Femur (tissue), 1 donor: ENCODE measurements at regions not wholly inside any gene's neighbourhood (a gene's known extent, or its start where the extent isn't known, plus 50 kb on each side); places are given as distances from the start of the nearest gene placed in this dataset.
"Not testable (repeated sequence)": the region's sequence is repeated elsewhere in the genome, so short reads cannot be mapped to it uniquely, and the experiment has no call there.

Source experiments
- DNase-seq: peaks from one replicate; pipeline ENCODE4 v3.0.0-alpha.2; 2017

DNA sequence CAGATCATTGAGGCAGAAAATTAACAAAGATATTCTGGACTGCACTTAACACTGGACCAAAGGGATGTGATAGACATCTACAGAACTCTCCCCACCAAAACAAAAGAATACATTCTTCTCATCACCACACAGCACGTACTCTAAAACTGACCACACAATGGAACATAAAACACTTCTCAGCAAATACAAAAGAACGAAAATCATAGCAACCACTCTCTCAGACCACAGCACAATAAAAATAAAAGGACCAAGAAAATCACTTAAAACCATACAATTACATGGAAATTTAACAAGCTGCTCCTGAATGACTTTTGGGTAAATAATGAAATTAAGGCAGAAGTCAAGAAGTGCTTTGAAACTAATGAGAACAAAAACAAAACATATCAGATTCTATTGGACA lies 254.0 kb upstream of the STXBP6 start:
- no peak for DNase-seq

DNA sequence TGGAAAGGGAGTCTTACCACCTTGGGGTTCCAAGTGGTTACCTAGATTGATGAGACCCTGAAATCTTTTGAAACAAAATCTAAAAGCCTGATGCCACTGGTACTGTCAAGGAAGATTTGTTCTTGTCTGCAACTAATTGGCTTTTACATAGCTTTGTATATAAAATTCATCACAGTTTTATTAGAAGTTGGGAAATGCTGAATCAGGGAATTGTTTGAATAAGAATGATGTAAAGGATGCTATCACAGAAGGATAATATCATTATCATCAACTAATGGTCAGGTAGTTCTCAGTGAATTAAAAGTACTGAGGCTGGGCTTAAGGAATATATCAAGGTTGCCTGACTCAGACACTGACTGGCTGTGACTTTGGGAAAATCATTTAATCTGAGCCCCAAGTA lies 248.3 kb upstream of the STXBP6 start:
- DNase-seq = no peak

DNA sequence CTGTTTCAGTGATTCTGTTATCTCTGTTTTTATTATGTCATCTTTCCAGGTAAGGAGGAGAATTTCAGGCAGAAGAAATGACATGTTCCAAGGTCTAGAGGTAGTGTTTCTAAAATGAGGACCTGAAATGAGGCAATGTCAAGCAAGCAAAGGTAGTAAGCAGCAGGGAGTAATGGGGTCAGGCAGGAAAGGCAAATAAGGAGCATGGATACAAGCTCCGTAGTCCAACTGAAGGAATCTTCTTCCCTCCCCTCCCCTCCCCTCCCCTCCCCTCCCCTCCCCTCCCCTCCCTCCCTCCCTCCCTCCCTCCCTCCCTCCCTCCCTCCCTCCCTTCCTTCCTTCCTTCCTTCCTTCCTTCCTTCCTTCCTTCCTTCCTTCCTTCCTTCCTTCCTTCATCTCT lies 240.2 kb upstream of the STXBP6 start:
- DNase-seq = not testable (repeated sequence)

DNA sequence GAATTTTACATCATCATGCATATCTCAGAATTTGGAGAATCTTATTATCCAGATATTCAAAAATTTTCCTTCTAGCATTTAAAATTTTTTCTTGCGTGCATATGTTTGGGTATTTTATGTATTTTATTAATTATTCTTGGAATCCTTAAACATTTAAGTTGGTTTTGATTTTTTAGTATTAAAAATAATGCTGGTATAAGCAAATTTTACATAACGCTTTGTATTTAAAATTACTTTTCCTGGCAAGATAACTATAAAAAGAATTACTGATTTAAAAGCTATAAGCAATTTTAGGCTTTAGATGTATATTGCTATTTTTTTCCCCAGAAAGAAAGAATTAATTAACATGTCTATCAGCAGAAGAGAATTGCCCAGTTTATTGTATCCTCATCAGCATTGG lies 224.6 kb upstream of the STXBP6 start:
- no peak for DNase-seq

DNA sequence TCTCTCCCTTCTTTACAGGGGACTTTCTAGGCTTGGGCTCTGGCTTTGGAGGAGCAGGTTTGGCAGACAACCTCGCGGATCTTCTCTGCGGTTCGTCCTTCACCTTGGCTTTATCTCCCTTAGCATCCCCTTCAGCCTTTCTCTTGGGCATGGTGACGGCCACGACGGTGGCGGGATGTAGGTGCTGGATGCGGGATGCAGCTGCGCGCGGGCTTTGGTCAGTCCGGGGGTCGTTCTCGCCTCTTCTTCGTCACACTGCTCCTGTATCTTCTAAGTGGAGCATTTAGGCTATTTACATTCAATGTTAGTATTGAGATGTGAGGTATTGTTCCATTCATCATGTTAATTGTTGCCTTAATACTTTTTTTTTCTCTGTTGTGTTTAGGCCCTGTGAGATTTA lies 217.2 kb upstream of the STXBP6 start:
- DNase-seq = no peak

DNA sequence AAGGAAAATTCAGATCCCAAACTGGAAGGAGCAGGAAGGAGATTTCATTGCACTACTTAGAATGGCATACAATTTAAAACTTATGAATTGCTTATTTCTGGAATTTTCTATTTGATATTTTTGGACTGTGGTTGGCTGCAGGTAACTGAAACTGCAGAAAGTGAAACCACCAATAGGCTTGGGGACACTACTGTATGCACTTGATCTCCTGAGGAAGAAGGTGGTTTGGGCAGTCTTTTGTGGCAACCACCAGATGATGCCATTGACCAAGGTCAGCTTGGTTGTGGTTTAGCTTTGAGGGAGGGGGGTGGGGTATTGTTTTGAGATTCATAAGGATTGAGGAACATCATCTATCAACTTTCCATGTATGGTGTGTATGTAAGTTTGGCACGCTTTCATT lies 209.5 kb upstream of the STXBP6 start:
- DNase-seq = no peak

DNA sequence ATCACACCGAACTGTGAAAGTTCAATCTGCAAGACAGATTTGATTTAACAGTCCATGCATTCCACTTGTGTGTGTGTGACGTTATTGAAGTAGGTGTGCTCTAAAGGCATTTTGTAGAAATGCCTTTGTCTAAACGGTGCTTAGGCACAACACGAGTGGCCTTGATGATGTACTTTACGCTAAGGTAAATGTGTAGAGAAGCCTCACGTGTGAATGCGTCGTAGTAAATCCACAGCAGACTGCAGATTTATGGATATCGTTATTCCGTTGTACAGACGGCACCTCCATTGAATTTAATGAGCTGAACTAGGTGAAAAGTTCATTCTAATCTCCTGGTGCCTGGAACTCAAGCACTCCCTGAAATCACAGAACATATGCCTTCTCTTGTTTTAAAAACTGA lies 202.8 kb upstream of the STXBP6 start:
- DNase-seq = no peak

DNA sequence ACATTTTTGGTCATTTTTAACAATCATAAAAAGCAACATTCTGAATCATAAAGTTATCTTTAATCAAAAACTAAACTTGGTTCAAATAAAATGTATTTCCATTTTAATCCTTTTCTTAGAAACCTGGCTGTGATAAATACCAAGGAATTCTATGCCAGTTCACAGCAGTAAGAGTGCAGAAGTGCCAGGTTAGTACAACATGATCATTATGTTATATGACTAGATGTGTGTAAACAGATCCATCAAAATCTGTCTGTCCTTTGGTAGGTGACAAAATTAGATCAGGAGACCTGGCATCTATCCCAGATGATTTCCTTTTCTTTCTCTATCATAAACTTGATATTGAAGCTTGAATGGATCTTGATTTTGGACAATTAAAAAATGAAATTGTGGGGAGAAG lies 200.6 kb upstream of the STXBP6 start:
- no peak for DNase-seq

DNA sequence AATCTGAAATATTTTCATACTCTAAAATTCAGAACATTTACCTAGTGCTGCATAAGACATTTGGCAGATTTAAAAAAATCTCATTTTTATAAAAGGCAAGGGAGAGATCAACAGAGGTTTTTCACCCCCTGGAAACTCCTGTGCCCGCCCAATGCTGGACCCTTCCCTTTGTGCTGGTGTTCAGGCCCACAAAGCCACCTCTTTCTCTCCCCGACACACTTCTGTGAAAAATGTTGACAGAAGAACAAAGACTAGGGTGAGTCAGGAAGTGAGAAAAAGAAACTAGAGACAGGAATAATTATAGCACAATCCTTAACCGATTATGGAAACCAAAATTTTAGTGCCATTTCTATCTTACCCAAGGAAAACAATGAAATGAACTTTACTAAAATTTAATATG lies 197.7 kb upstream of the STXBP6 start:
- no peak for DNase-seq

DNA sequence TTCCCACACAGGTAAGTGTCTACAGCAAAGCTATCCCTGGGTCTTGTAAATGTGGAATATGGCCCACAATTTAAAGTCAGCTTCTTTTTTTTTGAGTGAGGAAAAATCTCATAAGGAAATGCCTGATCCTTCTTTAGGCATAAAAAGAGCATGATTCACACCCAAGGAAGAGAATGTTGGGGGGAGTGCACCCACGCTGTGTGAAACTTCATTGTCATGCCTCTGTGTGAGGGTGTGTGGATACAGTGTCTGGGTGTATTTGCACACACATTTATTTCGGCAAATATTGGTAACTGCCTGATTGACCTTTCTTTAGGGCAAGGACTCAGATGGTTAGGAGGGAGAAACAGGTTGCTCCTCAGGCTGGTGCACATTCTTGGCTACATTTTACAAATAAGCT lies 196.8 kb upstream of the STXBP6 start:
- DNase-seq = no peak

DNA sequence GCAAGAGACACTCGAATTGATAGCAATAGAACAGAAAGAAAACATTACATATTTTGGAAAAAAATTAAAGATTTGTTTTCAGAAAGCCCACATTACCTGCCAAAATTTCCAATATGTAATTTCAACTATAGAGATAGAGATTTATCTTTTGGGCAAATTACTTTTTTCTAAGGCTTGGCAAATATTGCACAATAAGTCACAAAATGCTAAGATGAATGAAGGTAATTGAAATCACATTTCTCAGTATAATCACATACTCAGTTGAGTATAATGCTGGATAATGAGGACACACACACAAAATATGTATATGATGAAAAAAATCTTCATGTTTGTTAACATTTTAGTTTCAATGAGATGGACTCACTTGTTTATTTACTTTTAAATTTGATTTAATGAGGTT lies 189.2 kb upstream of the STXBP6 start:
- DNase-seq = no peak

DNA sequence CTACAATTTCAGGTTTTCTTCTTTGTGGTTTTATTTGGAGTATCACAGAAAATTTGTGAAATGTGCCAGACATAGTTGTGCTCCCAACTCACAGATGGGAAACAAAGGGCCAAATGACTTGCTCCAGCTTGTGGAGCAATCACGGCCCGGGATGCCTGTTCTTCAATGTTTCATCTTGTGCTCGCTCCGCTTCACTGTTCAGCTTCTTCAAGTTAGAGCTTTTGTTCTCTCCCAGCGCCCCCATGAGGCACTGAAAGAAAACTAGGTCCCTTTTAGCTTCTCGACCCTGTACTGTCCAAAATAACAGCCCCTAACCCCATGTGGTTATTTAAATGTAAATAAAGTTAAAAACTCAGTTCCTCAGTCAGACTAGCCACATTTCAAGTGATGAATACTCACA lies 187.9 kb upstream of the STXBP6 start:
- no peak for DNase-seq

DNA sequence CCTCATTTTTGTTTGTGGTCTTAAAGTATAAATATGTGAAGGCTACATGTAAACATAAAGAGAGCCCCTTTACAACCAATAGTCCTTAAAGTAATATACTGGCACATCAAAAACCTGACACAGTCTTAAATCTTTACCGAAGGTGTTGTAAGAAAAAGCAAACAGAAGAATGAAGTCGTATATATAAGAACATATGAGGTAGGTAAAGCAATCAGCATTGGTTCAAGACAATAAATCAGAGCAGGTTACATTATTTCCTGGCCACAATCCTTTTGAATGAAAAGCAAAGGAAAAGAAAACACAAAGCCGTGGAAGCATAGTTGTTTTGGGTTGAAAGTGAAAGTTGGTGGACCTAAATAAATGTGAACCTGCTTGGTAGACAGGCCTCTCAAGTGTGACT lies 183.7 kb upstream of the STXBP6 start:
- DNase-seq = no peak

DNA sequence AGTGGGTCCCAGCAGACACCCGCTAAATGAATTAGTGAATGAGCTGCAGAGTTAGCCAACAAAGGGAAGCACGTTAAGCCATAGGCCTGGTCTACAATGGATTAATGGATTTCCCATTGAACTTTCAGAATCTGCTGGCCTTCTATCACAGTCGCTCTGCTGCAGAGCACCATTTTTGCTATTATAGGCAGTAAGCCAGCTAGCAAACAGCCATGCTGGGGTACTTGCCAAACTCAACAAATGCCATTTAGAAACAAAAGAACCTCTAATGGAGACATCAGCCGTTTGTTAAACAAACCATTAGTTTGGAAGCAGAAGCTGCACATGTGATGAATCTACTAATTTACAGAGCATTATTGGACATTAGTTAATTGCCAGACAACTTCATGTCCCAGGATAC lies 181.1 kb upstream of the STXBP6 start:
- peak; percentile 27 for DNase-seq

DNA sequence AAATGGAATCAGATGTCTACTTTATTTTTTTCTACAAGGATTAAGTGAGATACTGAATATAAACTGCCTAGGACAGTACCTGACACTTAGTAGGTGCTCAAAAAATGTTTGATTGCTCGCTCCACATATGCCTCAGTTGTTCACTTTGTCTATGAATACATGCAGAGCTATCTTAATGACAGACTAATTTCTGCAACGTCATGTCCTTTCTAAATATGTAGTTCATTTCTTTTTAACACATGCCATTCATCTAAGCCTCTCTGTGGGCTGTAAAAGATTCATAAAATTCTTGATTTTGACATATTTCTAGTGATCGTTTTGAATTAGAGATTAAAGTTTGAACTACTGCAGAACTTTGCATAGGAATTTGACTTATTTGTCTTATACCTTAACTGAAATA lies 176.3 kb upstream of the STXBP6 start:
- no peak for DNase-seq

DNA sequence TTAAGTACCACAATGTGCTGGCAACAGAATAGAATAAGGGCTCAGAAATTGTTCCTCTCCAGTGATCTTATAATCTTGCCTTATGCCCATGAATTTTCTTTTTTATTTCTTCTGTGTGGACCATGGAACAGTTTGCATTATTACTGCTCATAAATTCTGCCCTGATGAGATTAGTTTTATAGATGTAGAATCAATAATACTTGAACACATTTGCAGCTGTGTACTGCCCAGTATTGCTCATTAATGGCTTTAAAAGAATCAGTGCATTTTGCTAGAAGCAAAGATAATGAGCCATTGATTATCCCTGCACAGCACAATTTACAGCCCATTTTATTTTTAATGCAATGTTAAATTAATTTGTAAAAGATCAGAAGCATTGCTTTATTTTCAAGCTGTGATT lies 172.3 kb upstream of the STXBP6 start:
- no peak for DNase-seq

DNA sequence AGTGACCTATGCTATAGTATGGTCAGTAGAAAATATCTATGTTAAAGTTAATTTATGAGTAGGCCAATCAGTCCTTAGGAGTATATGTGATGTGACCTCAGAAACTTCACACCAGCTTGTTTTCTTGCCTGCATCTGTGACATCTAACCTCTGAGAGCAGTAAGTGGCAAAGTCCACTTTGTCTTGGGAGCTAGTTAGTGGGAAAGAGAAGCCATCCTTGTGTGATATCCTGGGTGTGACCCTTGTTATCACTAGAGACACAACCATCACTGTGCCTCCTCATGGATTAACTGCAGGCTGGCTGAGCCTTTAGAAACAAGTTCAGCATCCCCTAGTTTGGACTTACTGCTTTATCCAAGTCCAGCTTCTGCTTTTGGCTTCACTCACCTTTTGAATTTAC lies 170.6 kb upstream of the STXBP6 start:
- no peak for DNase-seq

DNA sequence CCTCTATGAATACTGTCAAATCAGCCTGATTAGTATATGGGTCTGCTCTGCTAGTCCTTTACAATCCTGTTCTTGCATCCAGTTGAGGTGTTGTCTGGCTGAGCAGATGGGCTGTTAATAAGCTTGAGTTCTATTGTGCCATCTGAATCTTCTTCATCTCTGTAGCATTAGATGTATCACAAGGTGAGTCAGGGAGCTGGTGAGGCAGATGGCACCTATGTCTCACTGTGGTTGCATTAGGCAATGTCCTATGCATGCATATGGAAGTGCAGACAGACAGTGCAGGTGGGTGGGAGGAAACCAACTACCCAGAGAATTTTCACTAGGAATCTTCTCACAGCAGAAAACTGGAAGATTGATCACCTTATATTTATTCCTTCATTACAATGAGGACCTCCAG lies 165.7 kb upstream of the STXBP6 start:
- no peak for DNase-seq

DNA sequence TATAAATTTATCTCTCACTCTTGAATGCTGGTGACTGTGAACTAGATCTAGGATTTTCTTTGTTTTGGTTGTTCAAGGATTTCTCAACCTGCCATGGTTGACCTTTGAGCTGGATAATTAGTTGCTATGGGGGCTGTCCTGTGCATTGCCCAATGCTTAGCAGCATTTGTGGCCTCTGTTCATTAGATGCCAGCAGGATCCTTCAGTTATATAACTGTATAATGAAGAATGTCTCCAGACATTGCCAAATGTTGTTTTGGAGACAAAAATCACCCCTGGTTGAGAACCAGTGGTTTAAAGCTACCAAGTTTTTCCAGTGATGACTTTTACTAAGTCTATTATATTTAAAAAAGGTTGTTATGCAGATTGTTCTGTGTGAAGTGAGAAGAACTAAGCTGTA lies 147.9 kb upstream of the STXBP6 start:
- DNase-seq = no peak

DNA sequence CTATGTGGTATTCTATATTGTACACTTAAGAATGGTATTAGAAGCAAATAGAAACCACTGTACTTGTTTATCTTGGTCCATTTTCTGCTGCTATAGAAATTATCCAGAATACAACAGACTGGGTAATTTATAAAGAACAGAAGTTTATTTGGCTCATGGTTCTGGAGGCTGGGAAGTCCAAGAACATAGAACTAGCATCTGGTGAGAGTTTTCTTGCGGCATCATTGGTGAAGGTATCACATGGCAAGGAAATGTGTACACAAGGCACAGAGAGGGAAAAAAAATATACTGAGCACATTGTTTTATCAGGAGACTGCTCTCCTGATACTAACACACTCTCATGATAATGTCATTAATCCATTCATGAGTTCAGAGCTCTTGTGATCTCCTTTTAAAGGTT lies 130.3 kb upstream of the STXBP6 start:
- no peak for DNase-seq

DNA sequence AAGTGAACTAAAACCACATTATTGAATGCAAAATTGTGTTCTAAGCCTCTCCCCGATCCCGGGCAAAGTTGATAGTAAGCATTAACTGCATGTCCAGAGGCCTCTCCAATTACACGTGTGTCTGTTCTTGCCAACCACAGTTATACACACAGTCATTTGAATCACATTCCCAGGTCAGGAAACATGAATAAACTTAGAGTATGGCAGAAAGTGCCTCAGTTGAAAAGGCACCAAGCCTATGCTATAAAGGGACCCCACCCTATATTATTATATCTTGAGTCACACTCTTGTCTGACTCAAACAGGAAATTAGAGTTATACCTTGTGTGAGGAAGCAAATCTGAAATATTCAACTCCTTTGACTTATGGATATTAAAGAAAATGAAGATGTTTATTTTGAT lies 128.3 kb upstream of the STXBP6 start:
- no peak for DNase-seq

DNA sequence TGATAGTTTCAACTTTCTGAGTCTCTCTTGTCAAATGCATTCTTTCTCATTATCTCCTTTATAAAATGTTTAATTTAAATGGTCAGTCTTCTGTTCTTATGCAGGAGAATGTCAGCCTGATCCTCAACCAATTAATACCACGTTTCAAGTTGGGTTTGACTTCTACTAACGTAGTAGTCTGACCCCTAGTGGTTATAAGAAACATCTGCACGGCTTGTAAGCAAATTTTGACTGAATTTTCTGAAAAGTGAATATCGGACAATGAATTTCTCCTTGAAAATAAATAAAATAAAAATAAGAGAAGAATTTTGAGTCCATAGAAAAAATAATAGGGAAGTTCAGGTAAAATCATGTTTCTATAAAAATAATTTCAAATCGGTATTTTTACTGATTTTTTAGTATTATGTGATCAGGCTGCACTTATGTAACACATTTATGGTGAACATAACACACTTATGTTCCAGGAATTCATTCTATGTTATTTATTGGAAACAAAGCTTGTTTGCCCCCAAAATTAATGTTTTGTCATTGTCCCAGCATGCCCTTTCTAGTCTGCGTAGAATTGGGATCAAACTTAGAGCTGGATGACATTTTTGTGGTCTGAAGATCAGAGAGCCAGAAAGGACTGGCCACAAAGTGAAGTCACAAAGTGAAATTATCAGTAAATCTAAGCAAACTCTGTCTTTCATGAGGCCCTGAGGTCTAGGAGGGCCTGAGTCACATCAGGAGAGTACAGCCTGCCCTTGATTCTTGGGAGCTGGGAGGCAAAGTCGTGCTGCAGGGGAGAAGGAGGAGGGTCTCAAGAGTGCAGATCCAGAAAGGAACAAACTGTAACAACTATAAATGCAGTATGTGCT lies 101.2 kb upstream of the STXBP6 start:
- DNase-seq = no peak

DNA sequence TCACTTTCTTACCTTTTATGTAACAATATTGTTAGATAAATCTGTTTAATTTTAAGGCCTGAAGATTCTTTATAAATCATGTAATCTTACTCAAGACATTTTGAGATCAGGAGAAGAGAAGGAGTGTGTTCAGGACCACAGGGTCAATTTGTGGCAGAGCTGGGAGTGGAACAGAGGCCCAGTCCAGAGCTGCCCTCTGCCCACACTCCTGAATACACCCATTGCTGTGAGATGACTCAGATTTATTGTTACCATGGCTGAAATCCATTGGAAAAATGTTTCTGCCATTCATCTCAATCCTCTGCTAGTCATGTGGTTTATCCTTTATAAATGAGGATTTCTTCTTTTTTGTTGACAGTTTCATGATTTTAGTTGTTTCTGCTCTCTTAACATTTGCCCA lies 100.5 kb upstream of the STXBP6 start:
- peak; percentile 17 for DNase-seq

DNA sequence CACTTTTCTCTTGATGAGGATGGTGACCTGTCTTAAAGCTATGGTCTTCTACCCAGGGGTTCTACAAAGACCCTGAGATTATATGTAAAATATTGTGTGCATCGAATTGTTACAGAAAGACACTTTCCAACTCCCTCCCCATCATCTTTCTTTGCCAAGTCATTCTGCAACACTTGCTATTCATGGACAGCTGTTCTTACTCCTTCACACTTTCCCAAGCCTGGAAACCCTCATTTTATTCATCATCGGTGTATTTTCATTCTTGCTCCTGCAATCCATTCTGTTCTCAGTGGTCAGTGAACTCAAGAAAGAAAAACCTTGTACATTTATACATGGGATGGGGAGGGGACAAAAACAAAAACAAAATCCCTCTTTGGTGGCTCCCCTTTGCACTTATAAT lies 90.5 kb upstream of the STXBP6 start:
- DNase-seq = no peak

DNA sequence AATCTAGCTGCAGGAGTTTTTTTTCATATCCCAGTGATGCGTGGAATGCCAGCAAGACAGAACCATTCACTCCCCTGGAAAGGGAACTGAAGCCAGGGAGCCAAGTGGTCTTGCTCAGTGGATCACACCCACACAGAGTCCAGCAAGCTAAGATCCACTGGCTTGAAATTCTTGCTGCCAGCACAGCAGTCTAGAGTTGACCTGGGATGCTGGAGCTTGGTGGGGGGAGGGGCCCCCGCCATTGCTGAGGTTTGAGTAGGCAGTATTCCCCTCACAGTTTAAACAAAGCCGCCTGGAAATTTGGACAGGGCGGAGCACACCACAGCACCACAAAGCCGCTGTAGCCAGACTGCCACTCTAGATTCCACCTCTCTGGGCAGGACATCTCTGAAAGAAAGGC lies 86.9 kb upstream of the STXBP6 start:
- DNase-seq = peak; percentile 56
